AG04450 (cell line): ENCODE measurements at regions not wholly inside any gene's neighbourhood (a gene's known extent, or its start where the extent isn't known, plus 50 kb on each side); places are given as distances from the start of the nearest gene placed in this dataset.

ENCODE experiments used
- CTCF ChIA-PET: fragments of 300-600, 350-600 bp; formaldehyde crosslinking; extraction: SDS; loops from one replicate; lab custom pipeline; 2022; ENCODE audit warnings: antibody characterized with exemption, inconsistent platforms; lab: Charles Lee
- POLR2A ChIA-PET: fragments of 350-600 bp; formaldehyde crosslinking; extraction: SDS; loops from one replicate; lab custom pipeline; 2021; ENCODE audit warnings: antibody characterized with exemption, inconsistent platforms; lab: Yijun Ruan, JAX
- DNase-seq: peaks from one replicate; pipeline ENCODE4 v3.0.0-alpha.2; 2011; ENCODE audit warnings: low read depth, low spot score
- H3K27ac ChIP-seq: one replicate; pipeline ENCODE4 v1.5.1; 2012; ENCODE audit warnings: low read depth, low read length, control low read depth
- H3K27me3 ChIP-seq: one replicate; pipeline ENCODE4 v1.6.0; 2012; ENCODE audit warnings: low read length; ENCODE audit not compliant: control insufficient read depth, insufficient read depth
- H3K4me3 ChIP-seq: 2 replicates; pipeline ENCODE4 v1.5.1; 2011; ENCODE audit warnings: mild to moderate bottlenecking, low read depth, low read length, control low read depth
- H3K9me3 ChIP-seq: 2 replicates; pipeline ENCODE4 v1.5.1; 2012; ENCODE audit warnings: low read length; ENCODE audit not compliant: control insufficient read depth, insufficient read depth
- CTCF ChIP-seq: IDR thresholded peaks from 2 replicates; pipeline ENCODE4 v1.5.1; 2011; ENCODE audit warnings: low read depth, low read length, control low read depth, inconsistent platforms

GRCh38 chr12:24679126-24679525 is 269.8 kb downstream of the BCAT1 start:
- Histone ChIP-seq H3K4me3 (no peak overlapping the region), H3K27ac (no peak overlapping the region), H3K27me3 (no peaks in the 10 kb centered on the region), H3K9me3 (no peaks in the 10 kb centered on the region)
- DNase-seq = no peak
- ChIA-PET CTCF (no interaction called here), POLR2A (no interaction called here)
- no peak for TF ChIP-seq CTCF

DNA sequence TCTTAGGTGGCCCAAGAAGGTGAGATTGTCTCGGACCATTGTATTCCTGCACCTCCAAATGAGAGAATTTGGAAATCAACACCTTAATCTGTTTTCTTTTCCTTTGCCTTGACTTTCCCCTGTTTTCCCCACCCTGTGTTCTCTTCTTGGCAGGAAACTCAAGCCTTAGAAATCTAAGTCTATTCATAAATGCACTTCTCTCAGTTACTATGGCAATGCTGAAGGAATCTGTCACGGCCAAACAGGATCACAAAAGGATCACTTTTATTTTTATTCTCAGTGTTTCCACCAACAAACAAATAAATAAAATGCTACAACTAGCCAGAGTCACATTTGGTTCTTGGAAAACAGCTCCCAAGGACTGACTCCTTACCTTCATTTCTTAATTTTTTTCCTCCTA is 270.5 kb downstream of the BCAT1 start:
- CTCF ChIA-PET = no interaction called here
- POLR2A ChIA-PET = no interaction called here

DNA sequence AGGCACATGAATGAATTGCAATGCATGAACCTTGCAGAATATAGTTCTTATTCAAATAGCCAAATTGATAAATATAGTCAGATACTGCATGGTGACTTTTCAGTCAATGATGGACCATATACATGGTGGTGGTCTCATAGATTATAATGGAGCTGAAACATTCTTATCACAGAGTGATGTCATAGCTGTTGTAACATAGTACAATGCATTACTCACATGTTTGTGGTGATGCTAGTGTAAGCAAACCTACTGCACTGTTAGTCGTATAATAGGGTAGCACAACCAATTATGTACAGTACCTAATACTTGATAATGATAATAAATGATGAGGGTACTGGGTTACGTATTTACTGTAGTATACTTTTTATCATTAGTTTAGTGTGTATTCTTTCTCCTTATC is 280.3 kb downstream of the BCAT1 start:
- DNase-seq = no peak
- CTCF ChIA-PET = no interaction called here
- POLR2A ChIA-PET = no interaction called here

More for the DNA sequence above, 270.5 kb downstream of the BCAT1 start:
- H3K4me3 ChIP-seq = no peak overlapping the region
- no peaks in the 10 kb centered on the region for H3K27me3 ChIP-seq
- H3K9me3 ChIP-seq = no peaks in the 10 kb centered on the region
- TF ChIP-seq CTCF = no peak
- DNase-seq = no peak
- H3K27ac ChIP-seq = no peak overlapping the region

DNA sequence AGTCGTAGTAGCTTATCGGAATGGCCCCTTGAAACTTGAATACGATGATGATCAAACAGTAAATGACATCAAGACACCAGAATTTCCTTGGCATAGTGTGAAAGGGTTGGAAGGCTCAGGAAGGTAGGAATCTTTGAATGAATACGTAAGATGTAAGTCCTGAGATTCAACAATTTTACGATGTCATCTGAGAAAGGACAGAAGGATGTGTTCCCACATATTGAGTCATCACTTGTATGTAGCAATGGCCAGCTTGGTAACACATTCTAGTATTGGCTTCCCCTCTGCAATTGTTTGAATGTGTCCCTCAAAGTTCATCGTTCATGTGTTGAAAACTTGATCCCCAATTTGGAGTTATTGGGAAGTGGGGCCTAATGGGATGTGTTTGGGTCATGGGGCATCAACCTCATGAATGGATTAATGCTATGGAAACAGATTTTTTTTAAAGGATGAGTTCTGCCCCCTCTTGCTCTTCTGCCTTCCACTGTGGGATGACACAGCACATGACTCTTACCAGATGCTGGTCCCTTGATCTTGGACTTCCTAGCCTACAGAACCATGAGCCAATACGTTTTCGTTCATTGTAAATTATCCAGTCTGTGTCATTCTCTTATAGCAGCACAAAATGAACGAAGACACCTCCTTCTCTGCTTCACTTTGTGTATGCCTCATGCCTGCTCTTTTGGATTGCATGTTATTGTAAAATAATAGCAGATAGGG is 284.6 kb downstream of the BCAT1 start:
- no peak overlapping the region for H3K27ac ChIP-seq
- CTCF ChIA-PET = no interaction called here
- no peak for TF ChIP-seq CTCF

More for the DNA sequence above, 280.3 kb downstream of the BCAT1 start:
- no peak overlapping the region for H3K27ac ChIP-seq
- H3K9me3 ChIP-seq = no peaks in the 10 kb centered on the region
- TF ChIP-seq CTCF = no peak
- no peak overlapping the region for H3K4me3 ChIP-seq
- H3K27me3 ChIP-seq = no peaks in the 10 kb centered on the region

GRCh38 chr12:24661657-24662096 is 287.2 kb downstream of the BCAT1 start:
- Histone ChIP-seq H3K27me3 (no peaks in the 10 kb centered on the region), H3K9me3 (no peaks in the 10 kb centered on the region), H3K4me3 (no peak overlapping the region), H3K27ac (no peak overlapping the region)
- POLR2A ChIA-PET = interaction anchor here (0.6 kb wide), 1 partner anchor 116 kb away, joined by 7 read pairs; no protein-coding TSS in a partner anchor
- peak; percentile 41 for DNase-seq
- CTCF ChIA-PET = no interaction called here
- no peak for TF ChIP-seq CTCF

More for the DNA sequence above, 284.6 kb downstream of the BCAT1 start:
- no peaks in the 10 kb centered on the region for H3K27me3 ChIP-seq
- no peak for DNase-seq
- H3K4me3 ChIP-seq = no peak overlapping the region
- no peaks in the 10 kb centered on the region for H3K9me3 ChIP-seq
- POLR2A ChIA-PET = no interaction called here
